IPS DF 4.7 (cell line): ENCODE measurements at regions not wholly inside any gene's neighbourhood (a gene's known extent, or its start where the extent isn't known, plus 50 kb on each side); places are given as distances from the start of the nearest gene placed in this dataset.
"Not testable (repeated sequence)": the region's sequence is repeated elsewhere in the genome, so short reads cannot be mapped to it uniquely, and the experiment has no call there.

Source experiments
- DNase-seq: peaks from one replicate; pipeline ENCODE4 v3.0.0-alpha.2; 2013; ENCODE audit warnings: low spot score; ENCODE audit errors: extremely low read depth

DNA sequence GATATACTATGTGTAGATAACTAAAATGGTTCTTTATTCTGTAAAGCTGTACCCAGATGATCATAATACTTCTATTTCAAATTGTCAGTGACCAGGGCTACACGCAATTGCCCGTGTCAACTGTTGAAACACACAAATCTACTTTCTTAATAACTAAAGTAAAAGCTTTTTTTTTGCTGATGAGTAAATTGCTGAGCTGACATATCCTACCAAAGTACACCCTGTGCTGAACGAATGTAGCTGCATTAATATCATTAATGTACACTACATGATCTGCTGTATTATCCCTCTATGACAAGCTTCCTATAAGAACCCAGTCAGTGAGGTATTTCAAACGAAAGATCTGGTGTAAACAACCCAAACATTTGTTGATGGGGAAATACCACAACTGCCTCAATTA lies 827.2 kb upstream of the ATXN8OS start:
- DNase-seq = no peak

DNA sequence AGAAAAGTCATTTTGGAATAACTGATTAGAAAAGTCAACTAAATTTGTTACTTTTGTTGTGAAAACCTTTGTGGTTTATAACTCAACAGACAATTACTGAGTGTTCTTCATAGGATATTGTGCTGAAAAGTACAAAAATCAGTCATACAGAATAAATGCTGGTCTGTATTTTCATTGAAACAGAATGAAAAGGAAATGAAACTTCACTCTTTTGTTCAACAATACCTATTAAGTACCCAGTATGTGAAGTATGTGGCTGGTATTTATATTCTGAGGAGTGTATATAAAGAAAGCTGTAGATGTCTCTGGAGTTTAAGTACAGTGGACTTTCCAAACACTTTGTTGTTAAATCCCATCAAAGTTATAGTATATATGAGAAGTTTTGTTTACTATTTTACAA lies 828.4 kb upstream of the ATXN8OS start:
- no peak for DNase-seq

- DNase-seq = no peak
Measured at GRCh38 chr13:69274231-69274630, 833.4 kb upstream of the ATXN8OS start.

- DNase-seq = no peak
Measured at GRCh38 chr13:69264362-69265334, 843.0 kb upstream of the ATXN8OS start.

DNA sequence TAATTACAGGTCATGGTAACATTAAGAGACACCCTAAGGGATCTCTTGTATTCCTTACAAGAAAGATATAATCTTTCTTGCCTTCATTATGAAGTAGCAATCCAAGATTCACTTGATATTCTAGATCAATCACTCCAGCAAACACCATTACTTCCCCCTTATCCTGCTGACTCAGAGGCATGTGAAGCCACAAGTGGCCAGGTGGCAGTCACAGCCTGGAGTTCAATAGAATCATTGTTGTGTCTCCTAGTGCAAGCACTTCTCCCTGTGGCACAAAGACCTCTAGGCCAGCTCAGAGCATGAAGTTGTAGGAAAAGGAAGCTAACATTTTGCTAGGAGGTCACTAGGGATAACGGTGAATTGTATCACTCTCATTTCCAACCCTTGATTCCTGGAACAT lies 864.3 kb upstream of the ATXN8OS start:
- no peak for DNase-seq

- DNase-seq = peak; percentile 25
Measured at GRCh38 chr13:69234171-69234570, 873.5 kb upstream of the ATXN8OS start.

- DNase-seq = no peak
Measured at GRCh38 chr13:69226427-69226826, 881.2 kb upstream of the ATXN8OS start.

DNA sequence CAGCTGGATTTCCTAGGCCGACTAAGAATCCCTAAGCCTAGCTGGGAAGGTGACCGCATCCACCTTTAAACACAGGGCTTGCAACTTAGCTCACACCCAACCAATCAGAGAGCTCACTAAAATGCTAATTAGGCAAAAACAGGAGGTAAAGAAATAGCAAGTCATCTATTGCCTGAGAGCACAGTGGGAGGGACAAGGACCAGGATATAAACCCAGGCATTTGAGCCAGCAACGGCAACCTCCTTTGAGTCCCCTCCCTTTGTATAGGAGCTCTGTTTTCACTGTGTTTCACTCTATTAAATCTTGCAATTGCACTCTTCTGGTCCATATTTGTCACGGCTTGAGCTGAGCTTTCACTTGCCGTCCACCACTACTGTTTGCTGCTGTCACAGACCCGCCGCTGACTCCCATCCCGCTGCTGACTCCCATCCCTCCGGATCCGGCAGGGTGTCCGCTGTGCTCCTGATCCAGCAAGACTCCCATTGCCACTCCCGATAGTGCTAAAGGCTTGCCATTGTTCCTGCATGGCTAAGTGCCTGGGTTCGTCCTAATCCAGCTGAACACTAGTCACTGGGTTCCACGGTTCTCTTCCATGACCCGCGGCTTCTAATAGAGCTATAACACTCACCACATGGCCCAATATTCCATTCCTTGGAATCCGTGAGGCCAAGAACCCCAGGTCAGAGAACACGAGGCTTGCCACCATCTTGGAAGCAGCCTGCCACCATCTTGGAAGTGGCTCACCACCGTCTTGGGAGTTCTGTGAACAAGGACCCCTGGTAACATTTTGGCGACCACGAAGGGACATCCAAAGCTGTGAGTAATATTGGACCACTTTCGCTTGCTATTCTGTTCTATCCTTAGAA lies 885.8 kb upstream of the ATXN8OS start:
- DNase-seq = not testable (repeated sequence)

GRCh38 chr13:69213396-69213795 lies 894.2 kb upstream of the ATXN8OS start:
- no peak for DNase-seq

DNA sequence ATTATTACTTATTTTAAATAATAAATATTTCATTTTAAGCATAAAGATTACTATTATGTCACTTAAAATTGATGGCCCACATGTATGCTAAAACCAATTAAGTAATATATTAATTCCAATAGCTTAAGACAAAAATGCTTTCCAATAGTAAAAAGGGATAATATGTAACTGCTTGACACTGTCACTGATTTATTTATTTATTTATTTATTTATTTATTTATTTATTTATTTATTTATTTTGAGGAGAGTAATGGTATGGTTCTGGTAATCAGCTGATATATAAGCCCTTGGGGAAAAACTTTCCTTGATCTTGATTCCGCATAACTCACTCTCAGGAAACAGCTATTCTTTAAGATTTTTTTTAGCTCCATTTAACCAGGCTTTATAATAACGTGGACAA lies 903.0 kb upstream of the ATXN8OS start:
- no peak for DNase-seq

DNA sequence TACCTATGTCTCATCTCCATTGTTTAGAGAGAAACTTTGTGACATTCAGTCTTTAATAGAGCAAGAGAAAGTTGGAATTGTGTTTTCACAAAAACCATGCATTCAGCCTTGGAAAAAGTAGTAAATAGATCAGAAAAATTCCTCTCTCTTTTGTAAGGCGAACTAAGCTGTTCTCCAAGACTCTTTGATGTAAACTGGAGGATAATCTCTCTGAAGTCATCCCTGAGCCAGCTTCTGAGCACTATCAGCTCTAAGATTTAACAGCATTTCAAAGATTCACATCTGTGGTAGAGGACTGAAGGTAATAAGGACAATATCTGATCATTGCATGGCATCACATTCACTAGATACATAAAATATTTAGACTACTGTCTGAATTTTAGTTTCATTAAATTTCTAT lies 904.6 kb upstream of the ATXN8OS start:
- DNase-seq = no peak

DNA sequence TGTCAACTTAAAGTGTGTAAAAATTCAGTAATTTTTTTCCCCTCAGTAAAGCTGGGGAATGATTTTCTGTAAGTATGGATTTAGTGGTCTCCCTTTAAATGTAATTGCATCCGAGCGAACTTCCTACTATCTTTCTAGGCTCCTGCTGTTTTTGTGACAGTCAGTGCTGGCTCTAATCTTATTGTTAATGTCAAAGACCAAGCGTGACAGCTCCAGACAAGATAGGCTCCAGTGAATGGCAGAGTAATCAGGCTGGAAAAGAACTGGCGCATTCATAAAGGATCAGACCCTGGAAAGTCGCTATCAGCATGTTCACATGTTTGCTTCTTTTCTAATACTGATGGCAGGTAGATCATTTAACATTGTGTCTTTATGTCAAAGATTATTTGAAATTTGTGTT lies 908.0 kb upstream of the ATXN8OS start:
- DNase-seq = no peak

DNA sequence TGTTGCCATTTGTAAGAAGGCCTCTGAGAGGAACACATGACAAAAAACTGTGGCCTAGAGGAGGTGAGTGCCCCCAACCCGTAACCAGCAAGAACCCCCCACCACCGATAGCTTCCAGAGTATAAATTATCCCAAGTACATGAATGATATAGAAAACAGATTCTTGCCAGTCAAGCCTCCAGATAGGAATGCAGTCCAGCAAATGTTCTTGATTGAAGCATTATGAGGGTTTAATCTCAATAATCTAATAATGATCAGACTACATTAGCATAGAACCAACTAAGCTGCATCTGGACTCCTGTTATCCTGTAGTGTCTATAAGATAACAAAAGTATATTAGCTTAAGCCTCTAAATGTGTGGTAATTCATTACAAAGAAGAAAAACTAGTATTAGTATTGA lies 908.9 kb upstream of the ATXN8OS start:
- no peak for DNase-seq

- no peak for DNase-seq
Measured at GRCh38 chr13:69194130-69194529, 913.5 kb upstream of the ATXN8OS start.

DNA sequence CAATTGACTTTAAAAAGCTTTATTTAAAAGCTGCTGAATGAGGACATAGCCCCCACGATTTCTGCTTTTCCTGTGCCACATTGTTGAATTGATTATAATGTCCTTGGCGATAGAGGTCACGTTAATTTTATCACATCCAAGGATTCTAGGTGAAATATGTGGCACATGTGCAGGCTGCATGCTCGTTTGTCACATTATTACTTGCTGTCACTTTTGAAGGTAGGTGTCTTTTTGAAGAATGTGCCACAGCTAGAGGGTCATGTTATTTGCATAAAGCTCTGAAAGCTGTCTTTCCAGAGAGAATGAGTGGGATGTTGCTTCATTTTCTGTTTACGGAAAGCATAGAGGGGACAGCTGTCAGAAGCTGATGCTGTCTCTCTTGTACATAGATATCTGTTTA lies 927.6 kb upstream of the ATXN8OS start:
- no peak for DNase-seq

DNA sequence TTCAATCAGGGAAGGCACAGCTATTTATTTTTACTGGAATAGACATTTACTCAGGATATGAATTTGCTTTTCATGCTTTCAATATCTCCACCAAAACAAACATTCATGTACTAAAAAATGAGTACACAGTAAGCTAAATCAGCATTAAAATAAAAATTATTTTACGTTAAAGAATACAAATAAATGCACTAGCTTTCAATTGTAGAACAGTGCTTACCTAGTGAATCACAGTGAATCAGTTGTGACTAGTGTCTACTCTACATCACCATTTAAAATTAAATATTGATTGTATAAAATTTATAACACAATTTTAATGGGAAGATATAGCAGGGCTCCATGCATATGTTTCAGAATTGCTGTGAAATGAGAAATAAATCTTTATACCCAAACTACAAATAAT lies 929.6 kb upstream of the ATXN8OS start:
- no peak for DNase-seq

GRCh38 chr13:69168436-69168835 lies 939.2 kb upstream of the ATXN8OS start:
- DNase-seq = no peak

GRCh38 chr13:69155136-69155535 lies 952.5 kb upstream of the ATXN8OS start:
- DNase-seq = no peak

- DNase-seq = no peak
Measured at GRCh38 chr13:69142101-69142500, 965.5 kb upstream of the ATXN8OS start.

DNA sequence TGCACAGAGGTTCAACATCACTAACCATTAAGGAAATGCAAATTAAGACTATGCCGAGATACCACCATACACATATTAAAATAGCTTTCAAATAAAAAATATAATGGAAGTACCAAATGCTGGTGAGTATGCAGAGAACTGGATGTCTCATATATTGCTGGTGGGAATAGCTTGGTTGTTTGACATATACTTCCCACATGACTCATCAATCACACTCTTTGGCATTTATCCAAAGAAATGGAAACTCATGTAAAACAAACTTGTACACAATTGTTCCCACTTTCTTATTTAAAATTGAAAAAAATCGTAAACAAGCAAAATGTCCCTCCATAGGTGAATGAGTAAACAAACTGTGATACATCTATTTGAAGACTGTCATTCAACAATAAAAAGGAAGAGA lies 982.6 kb upstream of the ATXN8OS start:
- no peak for DNase-seq

GRCh38 chr13:69109891-69110525 lies 997.6 kb upstream of the ATXN8OS start:
- DNase-seq = no peak

DNA sequence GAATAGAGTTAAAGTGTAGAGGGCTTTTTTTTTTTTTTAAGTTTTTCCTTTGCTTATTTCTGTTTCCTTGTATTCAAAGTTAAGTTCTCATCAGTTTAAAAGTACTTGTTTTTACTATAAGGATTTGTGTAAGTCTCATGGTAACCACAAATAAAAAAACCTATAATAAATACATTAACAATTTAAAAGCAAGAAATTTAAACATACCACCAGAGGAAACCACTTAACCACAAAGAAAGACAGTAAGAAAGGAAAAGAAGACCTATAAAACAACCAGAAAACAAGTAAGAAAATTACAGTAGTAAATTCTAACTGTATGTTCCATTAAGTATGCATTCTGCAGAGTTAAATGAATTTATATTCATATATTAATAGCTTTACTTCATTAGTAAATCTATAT lies 999.1 kb upstream of the ATXN8OS start:
- no peak for DNase-seq
